Right ventricle myocardium inferior (tissue), 1 donor: ENCODE measurements at regions not wholly inside any gene's neighbourhood (a gene's known extent, or its start where the extent isn't known, plus 50 kb on each side); places are given as distances from the start of the nearest gene placed in this dataset.

ENCODE experiments used
- ATAC-seq: fragments of 200-7000 bp; cut with Tn5 transposase; one replicate; pipeline ENCODE4 v1.9.1; 2020; ENCODE audit warnings: mild to moderate bottlenecking, moderate library complexity
- DNase-seq: peaks from one replicate; pipeline ENCODE4 v3.0.0; 2021; ENCODE audit errors: missing footprints
- intact Hi-C: fragments of 100-400 bp; cut with DNase I; formaldehyde crosslinking; loops from one replicate; pipeline ENCODE4 v1.11.0; 2022
- donor health status: DM: no; HTN: yes; CAD: no; lungs with severe emphysema.

GRCh38 chr5:62969409-62970120, 390.9 kb downstream of the LRRC70 start:
- ATAC-seq, result no peak
- DNase-seq, result no peak
- intact Hi-C loops, result no loop called here

- no peak for ATAC-seq
- intact Hi-C loops, result no loop called here
- no peak for DNase-seq
These were observed 385.8 kb downstream of the LRRC70 start for GRCh38 chr5:62964428-62964827.

GRCh38 chr5:62960781-62961180, 382.2 kb downstream of the LRRC70 start:
- DNase-seq, result no peak
- intact Hi-C loops, result no loop called here
- ATAC-seq, result no peak

- ATAC-seq (no peak), DNase-seq (no peak)
- intact Hi-C loops, result no loop called here
These were observed 378.0 kb downstream of the LRRC70 start for GRCh38 chr5:62956597-62956996.

GRCh38 chr5:62954578-62954977, 376.0 kb downstream of the LRRC70 start:
- intact Hi-C loops, result no loop called here
- DNase-seq (no peak), ATAC-seq (no peak)

GRCh38 chr5:62948301-62948700, 369.7 kb downstream of the LRRC70 start:
- no peak for ATAC-seq

GRCh38 chr5:62942384-62942783, 363.8 kb downstream of the LRRC70 start:
- intact Hi-C loops, result no loop called here
- DNase-seq (no peak), ATAC-seq (no peak)

More at GRCh38 chr5:62948301-62948700, 369.7 kb downstream of the LRRC70 start:
- DNase-seq, result no peak
- intact Hi-C loops, result no loop called here

- intact Hi-C loops, result no loop called here
These were observed 360.3 kb downstream of the LRRC70 start for GRCh38 chr5:62938927-62939326.

GRCh38 chr5:62937661-62938558, 359.3 kb downstream of the LRRC70 start:
- peak; percentile 42 for ATAC-seq
- intact Hi-C loops, result no loop called here
- DNase-seq, result no peak

More at GRCh38 chr5:62938927-62939326, 360.3 kb downstream of the LRRC70 start:
- ATAC-seq (no peak), DNase-seq (no peak)

- no peak for DNase-seq
- intact Hi-C loops, result no loop called here
These were observed 357.0 kb downstream of the LRRC70 start for GRCh38 chr5:62935660-62936059.

GRCh38 chr5:62934319-62934718, 355.7 kb downstream of the LRRC70 start:
- intact Hi-C loops, result no loop called here
- DNase-seq, result no peak
- no peak for ATAC-seq

More at GRCh38 chr5:62935660-62936059, 357.0 kb downstream of the LRRC70 start:
- no peak for ATAC-seq

- DNase-seq (no peak), ATAC-seq (no peak)
- intact Hi-C loops, result no loop called here
These were observed 354.6 kb downstream of the LRRC70 start for GRCh38 chr5:62933261-62933660.

- DNase-seq, result no peak
- no peak for ATAC-seq
- intact Hi-C loops, result no loop called here
These were observed 352.7 kb downstream of the LRRC70 start for GRCh38 chr5:62931153-62931950.

GRCh38 chr5:62922191-62922590, 343.6 kb downstream of the LRRC70 start:
- ATAC-seq, result no peak
- no peak for DNase-seq
- intact Hi-C loops, result no loop called here

- DNase-seq (no peak), ATAC-seq (no peak)
- intact Hi-C loops, result no loop called here
These were observed 342.2 kb downstream of the LRRC70 start for GRCh38 chr5:62920856-62921255.

GRCh38 chr5:62909326-62909725, 330.7 kb downstream of the LRRC70 start:
- DNase-seq (no peak), ATAC-seq (no peak)
- intact Hi-C loops, result no loop called here

GRCh38 chr5:62902126-62902525, 323.5 kb downstream of the LRRC70 start:
- intact Hi-C loops, result no loop called here
- ATAC-seq (no peak), DNase-seq (no peak)

GRCh38 chr5:62900976-62901375, 322.4 kb downstream of the LRRC70 start:
- intact Hi-C loops, result no loop called here
- DNase-seq, result no peak
- no peak for ATAC-seq
